ENCODE measurements at regions not wholly inside any gene's neighbourhood (a gene's known extent, or its start where the extent isn't known, plus 50 kb on each side); places are given as distances from the start of the nearest gene placed in this dataset.
"Not testable (repeated sequence)": the region's sequence is repeated elsewhere in the genome, so short reads cannot be mapped to it uniquely, and the experiment has no call there.

DNA sequence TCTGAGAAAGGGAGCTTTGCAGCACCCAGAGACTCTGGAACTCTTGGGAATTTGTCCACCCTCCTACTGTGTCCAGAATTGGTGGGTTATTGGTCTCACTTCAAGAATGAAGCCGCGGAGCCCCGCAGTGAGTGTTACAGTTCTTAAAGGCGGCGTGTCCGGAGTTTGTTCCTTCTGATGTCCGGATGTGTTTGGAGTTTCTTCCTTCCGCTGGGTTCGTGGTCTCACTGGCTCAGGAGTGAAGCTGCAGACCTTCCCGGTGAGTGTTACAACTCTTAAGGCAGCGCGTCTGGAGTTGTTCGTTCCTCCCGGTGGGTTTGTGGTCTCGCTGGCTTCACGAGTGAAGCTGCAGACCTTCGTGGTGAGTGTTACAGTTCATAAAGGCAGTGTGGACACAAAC lies 824.7 kb downstream of the LRRTM4 start:
- not testable (repeated sequence) for DNase-seq (ENCODE audit: low read depth, low spot score)

GRCh38 chr2:76692908-76693307 lies 829.3 kb downstream of the LRRTM4 start:
- no peak for DNase-seq (ENCODE audit: low read depth, low spot score)

DNA sequence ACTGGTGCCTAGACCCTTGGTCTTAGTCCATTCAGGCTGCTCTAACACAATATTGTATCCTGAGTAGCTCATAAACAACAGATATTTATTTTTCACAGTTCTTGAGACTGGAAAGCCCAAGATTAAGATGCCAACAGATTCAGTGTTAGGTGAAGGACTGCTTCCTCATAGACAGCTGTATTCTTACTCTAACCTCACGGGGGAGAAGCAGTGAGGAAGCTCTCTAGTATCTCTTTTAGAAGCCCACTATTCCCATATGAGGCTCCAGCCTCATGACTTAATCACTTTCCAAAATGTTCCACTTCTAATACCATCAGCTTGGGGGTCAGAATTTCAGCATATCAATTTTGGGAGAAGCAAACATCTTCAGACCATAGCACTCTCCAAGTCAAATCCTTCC lies 833.4 kb downstream of the LRRTM4 start:
- DNase-seq (ENCODE audit: low read depth, low spot score): no peak

GRCh38 chr2:76687923-76688322 lies 834.3 kb downstream of the LRRTM4 start:
- DNase-seq (ENCODE audit: low read depth, low spot score): no peak

- no peak for DNase-seq (ENCODE audit: low read depth, low spot score)
Measured at GRCh38 chr2:76684756-76685155, 837.4 kb downstream of the LRRTM4 start.

- no peak for DNase-seq (ENCODE audit: low read depth, low spot score)
Measured at GRCh38 chr2:76679025-76679396, 843.2 kb downstream of the LRRTM4 start.

DNA sequence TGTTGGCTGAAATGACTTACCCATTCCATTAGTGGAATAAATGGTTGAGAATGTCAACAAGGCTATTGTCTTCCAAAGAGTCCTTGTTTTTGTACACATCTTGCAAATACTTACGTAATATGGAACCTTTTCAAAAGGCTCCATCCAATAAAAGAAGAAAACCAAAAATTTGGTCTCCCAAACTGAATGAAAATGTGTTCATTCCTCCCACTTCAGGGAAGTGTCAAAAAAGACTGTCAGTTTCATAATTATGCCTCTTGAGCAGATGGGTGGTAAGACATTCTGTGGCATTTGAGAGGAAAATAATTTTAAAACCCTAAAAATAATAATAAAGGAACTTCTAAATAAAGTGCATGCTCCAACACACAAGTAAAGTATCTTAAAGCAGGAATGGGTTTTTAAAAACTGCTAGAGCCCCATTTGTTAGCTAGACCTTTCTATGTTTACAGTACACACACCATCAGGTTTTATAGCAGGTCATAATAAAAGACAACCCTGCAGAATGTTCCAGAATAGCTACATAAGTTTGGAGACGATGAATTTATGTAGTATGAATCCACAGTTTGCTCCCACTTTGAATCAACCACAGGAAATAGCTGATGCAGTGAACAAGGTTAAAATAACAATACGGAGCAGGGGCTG lies 843.7 kb downstream of the LRRTM4 start:
- no peak for DNase-seq (ENCODE audit: low read depth, low spot score)

DNA sequence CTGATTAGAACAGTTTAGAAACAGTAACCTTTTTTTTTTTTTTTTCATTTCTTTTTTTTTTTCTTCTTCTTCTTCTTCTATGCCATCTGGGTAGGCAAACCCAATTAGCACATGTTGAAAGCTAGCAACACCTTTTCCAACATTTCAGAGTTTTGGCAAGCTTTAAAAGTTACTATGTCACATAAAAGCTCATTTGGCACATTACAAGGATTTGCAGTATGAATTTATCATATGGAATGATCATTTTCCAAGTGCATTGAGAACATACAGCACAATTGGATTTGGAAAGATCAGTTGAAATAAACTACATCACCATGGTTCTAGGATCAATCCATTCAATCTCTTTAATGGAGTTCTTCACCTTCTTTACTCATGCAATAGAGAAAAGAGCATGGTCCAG lies 847.0 kb downstream of the LRRTM4 start:
- no peak for DNase-seq (ENCODE audit: low read depth, low spot score)

DNA sequence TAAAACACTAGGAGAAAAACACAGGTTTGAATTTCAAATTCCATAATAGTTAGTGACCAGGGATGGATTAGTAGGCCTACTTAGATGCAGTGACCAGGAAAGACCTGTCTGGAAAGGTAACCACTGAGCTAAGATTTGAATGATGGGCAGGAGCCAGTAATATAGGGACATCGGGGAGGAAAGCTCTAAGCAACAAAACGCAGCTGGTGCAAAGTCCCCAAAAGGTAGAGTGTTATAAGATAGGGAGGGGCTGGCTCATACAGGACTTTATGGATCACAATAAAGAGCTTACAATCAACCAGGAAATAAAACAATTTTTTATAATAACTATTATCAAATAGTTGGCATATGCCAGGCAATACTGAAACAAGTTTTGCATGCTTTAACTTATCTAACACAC lies 849.4 kb downstream of the LRRTM4 start:
- DNase-seq (ENCODE audit: low read depth, low spot score): no peak

DNA sequence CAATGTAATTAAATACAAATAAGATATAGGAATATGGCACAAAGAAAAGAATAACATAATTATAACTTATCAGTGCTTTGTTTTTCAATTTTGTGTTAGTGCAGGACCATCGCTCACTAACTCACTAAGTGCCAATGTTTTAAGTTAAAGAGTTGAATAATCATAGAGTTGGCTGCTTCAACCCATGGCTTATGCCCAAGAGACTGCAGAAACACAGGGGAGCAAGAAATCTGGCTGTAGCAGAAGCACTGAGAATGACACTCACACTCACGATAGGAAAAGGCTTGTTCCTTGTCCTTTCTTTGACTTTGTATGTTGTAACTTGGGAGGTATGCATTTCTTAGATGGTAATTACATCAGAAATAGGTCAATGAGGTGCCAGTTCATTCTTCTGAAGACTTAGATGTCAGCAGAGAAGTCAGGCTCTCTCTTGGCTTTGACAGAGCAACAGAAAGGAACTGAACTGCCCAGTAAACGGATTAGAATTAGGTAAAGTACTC lies 852.2 kb downstream of the LRRTM4 start:
- DNase-seq (ENCODE audit: low read depth, low spot score): no peak

DNA sequence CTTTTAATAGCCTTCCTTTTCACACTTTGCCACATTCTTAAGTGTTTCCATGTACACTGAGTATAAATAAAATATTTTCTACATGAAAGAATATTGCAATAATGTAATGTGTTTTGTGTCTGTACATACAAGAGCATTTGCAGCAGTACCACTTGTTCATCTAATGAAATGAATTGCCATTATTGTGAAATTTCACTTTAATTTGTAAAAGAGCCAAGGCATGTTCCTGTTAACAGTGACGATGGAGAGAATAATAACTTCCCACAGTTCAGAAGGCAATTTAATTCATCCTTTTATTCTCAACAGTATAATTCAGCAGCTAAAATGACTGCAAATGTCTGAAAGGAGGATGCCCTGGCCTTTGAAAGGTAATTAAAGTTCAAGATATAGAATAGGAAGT lies 853.9 kb downstream of the LRRTM4 start:
- DNase-seq (ENCODE audit: low read depth, low spot score): no peak

- no peak for DNase-seq (ENCODE audit: low read depth, low spot score)
Measured at GRCh38 chr2:76667821-76668271, 854.3 kb downstream of the LRRTM4 start.

DNA sequence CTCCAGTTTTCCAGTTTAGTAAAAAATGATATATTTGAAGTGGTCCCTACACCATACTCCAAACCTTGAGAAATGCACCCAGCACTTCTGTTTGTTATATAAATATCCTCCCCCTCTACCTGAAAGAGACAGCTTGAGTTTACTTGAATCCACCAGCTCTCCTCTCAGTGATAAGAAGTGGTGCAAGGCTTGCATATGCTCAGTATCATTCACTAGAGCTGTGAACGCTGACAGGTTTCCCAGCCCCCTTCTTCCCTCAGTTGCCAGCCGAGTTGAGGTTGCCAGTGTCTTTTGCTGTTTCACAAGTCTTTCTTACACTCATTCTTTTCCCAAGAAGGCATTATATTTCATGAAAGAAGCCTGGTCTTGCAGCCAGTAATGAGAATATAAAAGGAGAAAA lies 880.0 kb downstream of the LRRTM4 start:
- no peak for DNase-seq (ENCODE audit: low read depth, low spot score)

DNA sequence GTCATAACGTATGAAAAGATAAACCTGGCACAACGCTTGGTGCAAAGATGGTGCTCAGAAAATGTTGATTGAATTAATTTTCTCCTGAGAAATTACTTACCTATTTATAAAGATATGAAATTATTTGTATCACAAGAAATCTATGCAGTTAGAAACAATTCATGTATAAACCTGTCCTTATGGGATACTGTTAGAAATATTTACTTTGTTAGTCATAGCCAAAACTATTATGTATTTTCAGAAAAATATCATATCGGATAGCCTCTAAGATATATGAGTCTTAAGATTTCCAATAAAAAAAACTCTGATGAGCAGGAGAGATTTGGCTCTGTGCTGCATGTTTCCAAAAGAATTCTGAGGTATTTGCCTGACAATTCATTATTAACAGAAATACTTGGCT lies 880.7 kb downstream of the LRRTM4 start:
- no peak for DNase-seq (ENCODE audit: low read depth, low spot score)

- peak; percentile 21 for DNase-seq (ENCODE audit: low read depth, low spot score)
Measured at GRCh38 chr2:76640905-76641304, 881.3 kb downstream of the LRRTM4 start.

DNA sequence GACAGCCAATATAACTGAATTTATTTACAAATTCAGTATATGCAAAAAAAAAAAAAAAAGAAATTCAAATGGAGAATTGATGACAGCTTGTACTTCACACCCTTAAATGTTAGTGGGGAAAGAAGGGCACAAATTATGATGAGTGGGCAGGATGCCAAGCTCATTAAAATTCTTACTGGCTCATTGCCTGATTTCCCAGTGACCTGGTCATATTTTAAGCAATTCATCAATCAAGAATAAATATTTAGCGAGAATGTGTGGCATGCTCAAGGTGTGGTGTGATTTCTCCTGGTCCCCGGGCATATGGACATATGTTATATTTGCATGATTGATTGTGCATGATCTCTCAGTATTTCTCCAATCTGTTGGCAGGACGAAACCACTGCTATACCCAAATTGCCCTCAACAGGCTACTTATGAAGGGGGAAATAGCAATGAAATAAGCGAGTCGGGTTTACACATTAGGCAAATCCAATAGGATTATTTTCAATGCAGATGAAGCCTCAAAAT lies 883.0 kb downstream of the LRRTM4 start:
- DNase-seq (ENCODE audit: low read depth, low spot score): no peak

DNA sequence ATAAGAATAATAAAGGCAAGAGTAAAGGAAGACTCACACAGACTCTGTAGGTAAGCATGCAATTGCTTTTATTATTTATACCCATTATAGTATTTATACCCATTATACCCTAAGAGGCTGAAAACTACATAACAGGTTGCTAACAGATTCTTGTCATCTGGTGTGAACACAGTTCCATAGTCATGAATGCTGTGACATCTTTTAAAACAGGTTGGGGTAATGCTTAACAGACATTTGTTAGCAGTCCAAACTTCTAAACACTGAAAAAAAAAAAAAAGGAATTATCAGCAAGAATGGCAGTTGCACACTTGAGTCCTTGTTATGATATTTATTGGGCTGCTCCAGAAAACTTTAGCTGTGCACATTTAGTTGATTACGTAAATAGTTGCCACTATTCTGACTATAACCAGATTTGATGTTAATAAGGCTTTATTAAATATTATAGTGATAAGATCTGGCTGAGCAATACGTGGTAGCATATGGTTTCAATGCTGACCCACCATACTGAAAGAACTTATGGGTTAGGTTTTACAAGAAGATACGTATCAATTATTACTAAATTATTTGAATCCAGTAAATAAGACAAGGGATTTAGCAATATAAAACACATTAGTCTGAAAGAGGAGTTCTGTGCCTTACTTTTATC lies 888.8 kb downstream of the LRRTM4 start:
- no peak for DNase-seq (ENCODE audit: low read depth, low spot score)

- DNase-seq (ENCODE audit: low read depth, low spot score): no peak
Measured at GRCh38 chr2:76625101-76625500, 897.1 kb downstream of the LRRTM4 start.

GRCh38 chr2:76613330-76613729 lies 902.6 kb upstream of the GCFC2 start:
- no peak for DNase-seq (ENCODE audit: low read depth, low spot score)

DNA sequence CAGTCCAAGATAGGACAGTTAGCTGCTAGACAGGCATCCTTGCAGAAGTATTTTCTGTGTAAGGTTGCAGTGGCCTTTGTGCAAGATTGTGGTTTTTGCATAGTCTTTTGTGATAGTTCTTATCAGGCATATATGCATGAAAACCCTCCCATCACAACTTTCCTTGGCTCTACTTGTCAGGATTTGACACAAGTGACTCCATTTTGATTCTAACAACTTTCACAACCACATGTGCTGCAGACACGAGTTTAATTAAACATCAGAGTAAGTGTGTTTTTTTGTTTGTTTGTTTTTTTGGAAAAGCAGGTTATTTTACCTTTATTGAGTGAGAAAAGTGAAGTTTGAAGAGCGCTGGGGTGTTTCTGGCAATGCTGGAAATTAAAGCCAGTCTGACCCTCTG lies 902.0 kb upstream of the GCFC2 start:
- DNase-seq (ENCODE audit: low read depth, low spot score): no peak

DNA sequence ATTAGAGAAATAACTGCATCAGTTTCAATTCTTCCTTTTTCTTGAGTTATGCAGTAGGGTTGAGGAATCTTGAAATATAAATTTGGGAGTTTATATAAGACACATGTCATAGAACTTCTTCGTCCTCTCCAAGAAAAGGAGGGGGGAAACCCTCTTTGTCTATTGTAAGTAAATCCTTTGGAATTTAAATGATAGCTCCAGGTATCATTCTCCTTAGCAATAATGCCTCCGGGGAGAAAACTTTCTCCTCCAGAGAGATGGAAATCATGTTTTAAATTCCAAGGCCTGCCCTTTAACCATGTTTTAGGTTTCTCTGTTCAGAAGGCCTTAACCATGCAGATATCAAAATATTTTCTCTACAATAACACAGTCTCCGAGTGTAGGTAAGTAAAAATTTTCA lies 899.7 kb upstream of the GCFC2 start:
- no peak for DNase-seq (ENCODE audit: low read depth, low spot score)

DNA sequence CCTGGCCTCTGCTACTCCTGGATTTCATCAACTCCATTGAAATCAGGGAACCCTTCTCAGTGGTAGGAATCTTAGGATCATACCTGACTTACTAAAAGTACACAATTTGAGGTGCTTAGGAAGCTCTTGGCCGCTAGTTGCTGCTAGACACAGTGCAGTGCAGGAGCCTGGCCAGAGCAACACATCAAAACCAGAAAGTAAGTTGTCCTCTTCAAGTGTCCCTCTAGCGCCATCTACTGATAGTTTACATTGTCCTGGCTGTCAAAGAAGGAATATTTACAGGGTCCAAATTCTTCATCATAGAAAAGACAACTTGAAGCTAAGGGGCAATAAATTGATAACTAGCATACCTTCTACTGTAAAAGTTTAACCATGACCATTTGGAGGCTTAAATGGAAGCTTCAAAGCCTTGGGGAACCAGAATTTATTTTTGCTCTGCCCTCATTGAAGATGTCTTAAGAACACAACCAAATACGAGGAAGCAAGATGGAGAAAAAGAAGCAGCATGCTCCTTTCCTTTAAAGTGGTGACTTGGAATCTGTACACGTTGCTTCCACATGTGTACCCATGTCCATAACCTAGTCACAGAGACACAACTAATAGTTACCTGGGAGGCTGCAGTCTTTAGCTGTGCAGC lies 889.1 kb upstream of the GCFC2 start:
- DNase-seq (ENCODE audit: low read depth, low spot score): peak; percentile 90

DNA sequence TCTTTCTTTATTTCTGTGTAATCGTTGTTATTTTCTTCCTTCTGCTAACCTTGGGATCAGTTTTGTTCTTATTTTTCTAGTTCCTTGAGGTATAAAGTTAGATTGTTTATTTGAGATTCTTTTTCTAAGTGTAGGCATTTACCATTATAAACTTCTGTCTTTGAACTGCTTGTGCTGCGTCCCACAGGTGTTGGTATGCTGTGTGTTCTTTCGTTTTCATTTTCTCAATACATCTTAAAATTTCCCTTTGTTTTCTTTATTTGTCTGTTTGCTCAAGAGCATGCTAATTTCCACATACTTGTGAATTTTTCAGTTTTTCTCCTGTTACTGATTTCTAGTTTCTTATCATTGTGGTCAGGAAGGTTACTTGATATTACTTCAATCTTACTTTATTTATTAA lies 873.8 kb upstream of the GCFC2 start:
- no peak for DNase-seq (ENCODE audit: low read depth, low spot score)
